Ishikawa (cell line): ENCODE measurements at regions not wholly inside any gene's neighbourhood (a gene's known extent, or its start where the extent isn't known, plus 50 kb on each side); places are given as distances from the start of the nearest gene placed in this dataset.

Experiments
- CEBPB ChIP-seq: IDR thresholded peaks from 2 replicates; pipeline ENCODE4 v1.6.1; 2012
- CREB1 ChIP-seq: IDR thresholded peaks from 2 replicates; pipeline ENCODE4 v1.6.1; 2012; ENCODE audit warnings: low read depth
- EGR1 ChIP-seq: IDR thresholded peaks from 2 replicates; pipeline ENCODE4 v1.6.1; 2012
- EP300 ChIP-seq: IDR thresholded peaks from 2 replicates; pipeline ENCODE4 v1.6.1; 2012; ENCODE audit warnings: borderline replicate concordance
- FOXM1 ChIP-seq: IDR thresholded peaks from 2 replicates; pipeline ENCODE4 v1.6.1; 2012; ENCODE audit warnings: low read depth, borderline replicate concordance
- MAX ChIP-seq: IDR thresholded peaks from 2 replicates; pipeline ENCODE4 v1.6.1; 2012
- NFIC ChIP-seq: IDR thresholded peaks from 2 replicates; pipeline ENCODE4 v1.6.1; 2012
- RAD21 ChIP-seq: IDR thresholded peaks from 2 replicates; pipeline ENCODE4 v1.6.1; 2012; ENCODE audit warnings: low read depth
- TAF1 ChIP-seq: IDR thresholded peaks from 2 replicates; pipeline ENCODE4 v1.6.1; 2012; ENCODE audit warnings: low read depth, mild to moderate bottlenecking
- TCF12 ChIP-seq: IDR thresholded peaks from 2 replicates; pipeline ENCODE4 v1.6.1; 2012; ENCODE audit warnings: low read depth
- TEAD4 ChIP-seq: IDR thresholded peaks from 2 replicates; pipeline ENCODE4 v1.6.1; 2012
- YY1 ChIP-seq: IDR thresholded peaks from 2 replicates; pipeline ENCODE4 v1.6.1; 2012; ENCODE audit warnings: low read depth
- ZBTB7A ChIP-seq: IDR thresholded peaks from 2 replicates; pipeline ENCODE4 v1.6.1; 2012; ENCODE audit warnings: low read depth
- TF ChIP-seq, protein P1 (sequence below): IDR thresholded peaks from 2 replicates; pipeline ENCODE4 v1.6.1; 2012
- TF ChIP-seq, protein P2 (sequence below): IDR thresholded peaks from 2 replicates; pipeline ENCODE4 v1.6.1; 2012; ENCODE audit warnings: low read depth, mild to moderate bottlenecking

GRCh38 chr2:239711911-239712570 lies 311.2 kb upstream of the HDAC4 start:
- TF ChIP-seq CREB1: no peak
- TF ChIP-seq, protein P1, sequence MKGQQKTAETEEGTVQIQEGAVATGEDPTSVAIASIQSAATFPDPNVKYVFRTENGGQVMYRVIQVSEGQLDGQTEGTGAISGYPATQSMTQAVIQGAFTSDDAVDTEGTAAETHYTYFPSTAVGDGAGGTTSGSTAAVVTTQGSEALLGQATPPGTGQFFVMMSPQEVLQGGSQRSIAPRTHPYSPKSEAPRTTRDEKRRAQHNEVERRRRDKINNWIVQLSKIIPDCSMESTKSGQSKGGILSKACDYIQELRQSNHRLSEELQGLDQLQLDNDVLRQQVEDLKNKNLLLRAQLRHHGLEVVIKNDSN: no peak
- TF ChIP-seq RAD21: no peak
- no peak for TF ChIP-seq ZBTB7A
- no peak for TF ChIP-seq FOXM1
- no peak for TF ChIP-seq CEBPB
- TF ChIP-seq TEAD4: no peak
- TF ChIP-seq NFIC: no peak
- TF ChIP-seq, protein P2, sequence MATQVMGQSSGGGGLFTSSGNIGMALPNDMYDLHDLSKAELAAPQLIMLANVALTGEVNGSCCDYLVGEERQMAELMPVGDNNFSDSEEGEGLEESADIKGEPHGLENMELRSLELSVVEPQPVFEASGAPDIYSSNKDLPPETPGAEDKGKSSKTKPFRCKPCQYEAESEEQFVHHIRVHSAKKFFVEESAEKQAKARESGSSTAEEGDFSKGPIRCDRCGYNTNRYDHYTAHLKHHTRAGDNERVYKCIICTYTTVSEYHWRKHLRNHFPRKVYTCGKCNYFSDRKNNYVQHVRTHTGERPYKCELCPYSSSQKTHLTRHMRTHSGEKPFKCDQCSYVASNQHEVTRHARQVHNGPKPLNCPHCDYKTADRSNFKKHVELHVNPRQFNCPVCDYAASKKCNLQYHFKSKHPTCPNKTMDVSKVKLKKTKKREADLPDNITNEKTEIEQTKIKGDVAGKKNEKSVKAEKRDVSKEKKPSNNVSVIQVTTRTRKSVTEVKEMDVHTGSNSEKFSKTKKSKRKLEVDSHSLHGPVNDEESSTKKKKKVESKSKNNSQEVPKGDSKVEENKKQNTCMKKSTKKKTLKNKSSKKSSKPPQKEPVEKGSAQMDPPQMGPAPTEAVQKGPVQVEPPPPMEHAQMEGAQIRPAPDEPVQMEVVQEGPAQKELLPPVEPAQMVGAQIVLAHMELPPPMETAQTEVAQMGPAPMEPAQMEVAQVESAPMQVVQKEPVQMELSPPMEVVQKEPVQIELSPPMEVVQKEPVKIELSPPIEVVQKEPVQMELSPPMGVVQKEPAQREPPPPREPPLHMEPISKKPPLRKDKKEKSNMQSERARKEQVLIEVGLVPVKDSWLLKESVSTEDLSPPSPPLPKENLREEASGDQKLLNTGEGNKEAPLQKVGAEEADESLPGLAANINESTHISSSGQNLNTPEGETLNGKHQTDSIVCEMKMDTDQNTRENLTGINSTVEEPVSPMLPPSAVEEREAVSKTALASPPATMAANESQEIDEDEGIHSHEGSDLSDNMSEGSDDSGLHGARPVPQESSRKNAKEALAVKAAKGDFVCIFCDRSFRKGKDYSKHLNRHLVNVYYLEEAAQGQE: no peak
- TF ChIP-seq TCF12: no peak
- no peak for TF ChIP-seq EP300
- TF ChIP-seq MAX: no peak
- TF ChIP-seq TAF1: no peak
- TF ChIP-seq EGR1: no peak
- TF ChIP-seq YY1: no peak

GRCh38 chr2:239710953-239711861 lies 310.4 kb upstream of the HDAC4 start:
- TF ChIP-seq EP300 (no peak), MAX (no peak), CEBPB (no peak), NFIC (no peak), TEAD4 (no peak)
- TF ChIP-seq, protein P1: no peak

- TF ChIP-seq RAD21 (no peak), EGR1 (no peak), CEBPB (no peak), ZBTB7A (no peak), MAX (no peak), YY1 (no peak), FOXM1 (no peak)
- TF ChIP-seq, protein P2: no peak
Observed at GRCh38 chr2:239706367-239706766, 305.5 kb upstream of the HDAC4 start.

DNA sequence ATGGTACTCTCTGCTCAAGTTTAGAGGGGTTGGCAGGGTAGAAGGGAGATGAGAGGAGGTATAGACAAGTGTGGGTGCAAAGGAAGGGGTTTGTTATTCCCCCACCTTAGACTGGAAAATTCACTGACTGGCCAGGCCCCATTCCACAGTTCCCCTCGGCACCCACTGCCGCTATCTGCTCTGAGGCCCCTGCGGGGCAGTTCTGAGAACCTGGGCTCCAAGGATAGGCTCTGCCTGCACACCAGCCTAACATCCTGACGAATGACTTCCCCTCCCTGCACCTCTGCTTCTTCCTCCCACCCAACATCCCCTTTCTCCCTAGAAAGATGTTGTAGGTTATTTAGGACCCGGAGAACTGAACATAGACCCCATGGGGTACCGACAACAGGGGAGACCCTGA lies 303.9 kb upstream of the HDAC4 start:
- TF ChIP-seq EGR1 (no peak), TEAD4 (no peak), RAD21 (no peak)

GRCh38 chr2:239703834-239704233 lies 303.0 kb upstream of the HDAC4 start:
- TF ChIP-seq TCF12: no peak
- TF ChIP-seq, protein P2: no peak
- TF ChIP-seq EP300: no peak
- TF ChIP-seq MAX: no peak
